Islet of Langerhans (tissue), 1 donor: ENCODE measurements at regions not wholly inside any gene's neighbourhood (a gene's known extent, or its start where the extent isn't known, plus 50 kb on each side); places are given as distances from the start of the nearest gene placed in this dataset.

Source experiments
- FAIRE-seq: peaks from one replicate; lab custom pipeline; 2011; peaks lifted over from hg19 to GRCh38; lab: Jason Lieb, UNC

- FAIRE-seq, result no peak
These were observed 72.1 kb upstream of the ZBTB40 start for GRCh38 chr1:22379566-22379965.

GRCh38 chr1:22380024-22380785, 71.4 kb upstream of the ZBTB40 start:
- FAIRE-seq, result no peak

- no peak for FAIRE-seq
These were observed 67.9 kb upstream of the ZBTB40 start for GRCh38 chr1:22383526-22384294.

GRCh38 chr1:22385537-22385936, 66.1 kb upstream of the ZBTB40 start:
- no peak for FAIRE-seq

- FAIRE-seq, result no peak
These were observed 64.9 kb upstream of the ZBTB40 start for GRCh38 chr1:22386774-22387173.

GRCh38 chr1:22387919-22388580, 63.6 kb upstream of the ZBTB40 start:
- FAIRE-seq, result no peak

GRCh38 chr1:22388671-22389450, 62.8 kb upstream of the ZBTB40 start:
- FAIRE-seq, result no peak

GRCh38 chr1:22393587-22393986, 58.1 kb upstream of the ZBTB40 start:
- FAIRE-seq, result no peak

GRCh38 chr1:22398656-22399420, 52.8 kb upstream of the ZBTB40 start:
- no peak for FAIRE-seq

GRCh38 chr1:22399421-22400091, 52.1 kb upstream of the ZBTB40 start:
- no peak for FAIRE-seq
